BJ (cell line): ENCODE measurements at regions not wholly inside any gene's neighbourhood (a gene's known extent, or its start where the extent isn't known, plus 50 kb on each side); places are given as distances from the start of the nearest gene placed in this dataset.
A peak's percentile ranks its signal among the peaks of the same experiment; 100 is the strongest.

ENCODE experiments used
- CTCF ChIA-PET: fragments of 350-600 bp; formaldehyde crosslinking; extraction: SDS; loops from one replicate; lab custom pipeline; 2021; ENCODE audit warnings: antibody characterized with exemption, inconsistent platforms; lab: Yijun Ruan, JAX
- POLR2A ChIA-PET: fragments of 300-600 bp; sonication (Branson Sonifier 250); formaldehyde crosslinking; extraction: SDS; loops from one replicate; lab custom pipeline; 2021; ENCODE audit warnings: antibody characterized with exemption; lab: Charles Lee
- DNase-seq: peaks from one replicate; pipeline ENCODE4 v3.0.0-alpha.2; 2011; ENCODE audit warnings: low read depth
- H3K27me3 ChIP-seq: 2 replicates; pipeline ENCODE4 v1.6.0; 2011; ENCODE audit warnings: low read length; ENCODE audit not compliant: control insufficient read depth, insufficient read depth
- H3K36me3 ChIP-seq: 2 replicates; pipeline ENCODE4 v1.5.1; 2011; ENCODE audit warnings: low read length; ENCODE audit not compliant: control insufficient read depth, insufficient read depth
- H3K4me3 ChIP-seq: 2 replicates; pipeline ENCODE4 v1.5.1; 2011; ENCODE audit warnings: low read depth, mild to moderate bottlenecking, control low read depth, low read length
- CTCF ChIP-seq: IDR thresholded peaks from 2 replicates; pipeline ENCODE4 v1.5.1; 2011; ENCODE audit warnings: low read depth, mild to moderate bottlenecking, control low read depth, inconsistent platforms, low read length, moderate library complexity; ENCODE audit not compliant: insufficient read depth

DNA sequence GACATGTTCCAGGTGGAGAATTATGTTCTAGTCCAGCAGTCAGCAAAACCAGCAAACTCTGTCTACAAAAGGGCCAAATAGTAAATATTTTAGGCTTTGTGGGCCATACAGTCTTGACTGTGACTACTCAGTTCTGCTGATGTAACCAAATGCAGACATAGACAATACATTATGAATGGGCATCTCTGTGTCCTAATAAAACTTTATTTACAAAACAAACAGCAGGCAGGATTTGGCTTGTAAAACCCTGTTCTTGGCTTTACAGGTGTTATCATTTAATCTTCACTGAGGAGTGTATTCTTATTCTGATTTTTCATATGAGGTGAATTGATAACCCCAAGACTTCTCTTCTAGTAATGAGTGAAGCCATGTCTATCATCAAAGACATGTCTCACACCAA, 278.6 kb downstream of the DUSP6 start:
- CTCF ChIA-PET, result no interaction called here
- POLR2A ChIA-PET, result no interaction called here

DNA sequence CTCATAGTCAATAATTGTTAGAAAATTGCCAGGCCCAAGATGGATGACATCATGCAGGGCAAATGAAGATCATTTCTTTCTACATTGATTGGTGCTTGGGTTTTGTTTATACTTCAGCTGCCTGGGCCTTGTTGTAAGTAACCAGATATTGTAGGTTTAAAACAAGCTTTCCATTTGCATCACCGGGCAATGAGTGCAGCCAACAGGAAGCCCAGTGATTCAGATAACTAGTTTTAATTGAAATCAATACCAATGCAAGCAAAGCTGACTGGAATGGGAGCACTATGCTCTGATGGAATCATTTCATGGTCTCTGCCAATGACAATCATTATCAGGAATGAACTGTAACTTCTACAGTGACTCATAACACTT, 279.3 kb downstream of the DUSP6 start:
- DNase-seq, result peak; percentile 35
- H3K4me3 ChIP-seq, result no peak overlapping the region
- ChIA-PET CTCF (no interaction called here), POLR2A (no interaction called here)
- no peak for TF ChIP-seq CTCF
- H3K27me3 ChIP-seq, result no peaks in the 10 kb centered on the region
- H3K36me3 ChIP-seq, result no peaks in the 10 kb centered on the region

More for the DNA sequence above, 278.6 kb downstream of the DUSP6 start:
- Histone ChIP-seq H3K27me3 (no peaks in the 10 kb centered on the region), H3K4me3 (no peak overlapping the region), H3K36me3 (no peaks in the 10 kb centered on the region)
- TF ChIP-seq CTCF, result no peak
- no peak for DNase-seq

GRCh38 chr12:89072294-89073026, 279.8 kb downstream of the DUSP6 start:
- Histone ChIP-seq H3K4me3 (no peak overlapping the region), H3K36me3 (no peaks in the 10 kb centered on the region), H3K27me3 (no peaks in the 10 kb centered on the region)
- ChIA-PET POLR2A (no interaction called here), CTCF (no interaction called here)
- no peak for DNase-seq
- no peak for TF ChIP-seq CTCF

DNA sequence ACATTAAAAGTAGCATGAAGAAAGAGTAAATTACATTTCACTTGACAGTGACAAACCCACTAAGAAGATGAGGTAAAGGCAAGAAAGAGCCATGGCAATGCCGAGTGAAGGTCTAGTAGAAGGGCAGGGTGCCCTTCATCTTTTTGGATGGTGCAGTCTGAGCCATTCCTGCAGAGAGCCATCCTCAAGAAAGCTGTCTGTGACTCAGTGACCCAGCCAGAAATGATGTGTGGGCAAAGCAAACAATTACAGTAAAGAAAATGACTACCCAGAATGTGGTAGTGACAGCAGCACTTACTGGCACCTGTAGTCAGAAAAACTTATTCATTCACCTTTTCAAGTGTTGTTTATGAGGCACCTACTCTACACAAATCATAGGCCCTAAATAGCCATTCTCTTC, 281.7 kb downstream of the DUSP6 start:
- DNase-seq, result no peak
- Histone ChIP-seq H3K36me3 (no peaks in the 10 kb centered on the region), H3K27me3 (no peaks in the 10 kb centered on the region), H3K4me3 (no peak overlapping the region)
- ChIA-PET POLR2A (no interaction called here), CTCF (no interaction called here)
- no peak for TF ChIP-seq CTCF

- Histone ChIP-seq H3K4me3 (no peak overlapping the region), H3K36me3 (no peaks in the 10 kb centered on the region), H3K27me3 (no peaks in the 10 kb centered on the region)
- ChIA-PET POLR2A (no interaction called here), CTCF (interaction anchor here (1.0 kb wide), 1 partner anchor 10 kb away, joined by 3 read pairs; no protein-coding TSS in a partner anchor)
- TF ChIP-seq CTCF, result no peak
- no peak for DNase-seq
Observed at GRCh38 chr12:89069431-89069830, 282.9 kb downstream of the DUSP6 start.
